CD14-positive monocyte (primary cell): ENCODE measurements at regions not wholly inside any gene's neighbourhood (a gene's known extent, or its start where the extent isn't known, plus 50 kb on each side); places are given as distances from the start of the nearest gene placed in this dataset.
"Not testable (repeated sequence)": the region's sequence is repeated elsewhere in the genome, so short reads cannot be mapped to it uniquely, and the experiment has no call there.

Source experiments
- DNase-seq, 3 donors: peaks; one replicate each; pipeline ENCODE4 v3.0.0-alpha.2; 2011 to 2022
- H2AFZ ChIP-seq: 2 replicates; pipeline ENCODE4 v1.6.0; 2012; ENCODE audit warnings: mild to moderate bottlenecking, low read depth, low read length, inconsistent platforms; ENCODE audit not compliant: insufficient read depth, poor library complexity, severe bottlenecking
- H3K27ac ChIP-seq, 2 donors: 1 replicate in 1 of 2; 2 replicates in 1 of 2; pipeline ENCODE4 v1.5.1; 2012 to 2013; ENCODE audit warnings: low read length in 2 of 2, control low read depth in 1 of 2, inconsistent platforms in 1 of 2, low read depth in 1 of 2, mild to moderate bottlenecking in 1 of 2
- H3K27me3 ChIP-seq, 2 donors: one replicate each; pipeline versions ENCODE4 v1.6.0 to v1.6.1; 2011 to 2013; ENCODE audit warnings: low read length in 2 of 2; ENCODE audit not compliant: control insufficient read depth in 2 of 2, insufficient read depth in 2 of 2
- H3K36me3 ChIP-seq, 2 donors: replicated peaks in 1 of 2; 1 replicate in 1 of 2; 2 replicates in 1 of 2; pipeline versions ENCODE4 v1.5.1 to v1.6.1; 2012 to 2013; ENCODE audit warnings: low read length in 2 of 2, control low read depth in 1 of 2, inconsistent platforms in 1 of 2, mild to moderate bottlenecking in 1 of 2; ENCODE audit not compliant: insufficient read depth in 2 of 2, control insufficient read depth in 1 of 2
- H3K4me1 ChIP-seq, 2 donors: 1 replicate in 1 of 2; 2 replicates in 1 of 2; pipeline versions ENCODE4 v1.5.1 to v1.6.1; 2012 to 2013; ENCODE audit warnings: low read length in 2 of 2, control low read depth in 1 of 2, inconsistent platforms in 1 of 2, mild to moderate bottlenecking in 1 of 2, moderate library complexity in 1 of 2; ENCODE audit not compliant: insufficient read depth in 2 of 2, control insufficient read depth in 1 of 2
- H3K4me2 ChIP-seq: replicated peaks from 2 replicates; pipeline ENCODE3; 2012; ENCODE audit warnings: low read length, moderate library complexity, mild to moderate bottlenecking; ENCODE audit not compliant: poor library complexity, severe bottlenecking; ENCODE audit errors: extremely low read depth
- H3K4me3 ChIP-seq, 3 experiments: fragments of 200-600 bp in 1 of 3; sonication (generic) in 1 of 3; replicated peaks in 1 of 3; 1 replicate in 2 of 3; 2 replicates in 1 of 3; pipeline ENCODE4 v1.5.1; 2011 to 2013; ENCODE audit warnings: low read length in 3 of 3, mild to moderate bottlenecking in 3 of 3, control low read depth in 2 of 3, low read depth in 2 of 3, inconsistent platforms in 1 of 3, moderate library complexity in 1 of 3
- H3K79me2 ChIP-seq: 2 replicates; pipeline ENCODE4 v1.6.0; 2012; ENCODE audit warnings: mild to moderate bottlenecking, control low read depth, inconsistent platforms, low read length, moderate library complexity; ENCODE audit not compliant: insufficient read depth
- H3K9ac ChIP-seq: 2 replicates; pipeline ENCODE4 v1.6.0; 2017; ENCODE audit warnings: low read length, mild to moderate bottlenecking; ENCODE audit not compliant: insufficient read depth, poor library complexity, severe bottlenecking
- H3K9me3 ChIP-seq, 2 donors: replicated peaks in 1 of 2; 1 replicate in 1 of 2; 2 replicates in 1 of 2; pipeline versions ENCODE4 v1.5.1 to v1.6.1; 2012 to 2013; ENCODE audit warnings: low read length in 2 of 2, control low read depth in 1 of 2; ENCODE audit not compliant: control insufficient read depth in 1 of 2, insufficient read depth in 1 of 2
- H4K20me1 ChIP-seq: 2 replicates; pipeline ENCODE4 v1.6.0; 2012; ENCODE audit warnings: mild to moderate bottlenecking, low read length, control low read depth, moderate library complexity; ENCODE audit not compliant: insufficient read depth
- H3K27ac Mint-ChIP-seq, 7 donors: one replicate each; pipeline ENCODE4 v1.8.0; 2020; ENCODE audit warnings: mild to moderate bottlenecking in 7 of 7, mixed read lengths in 7 of 7, moderate library complexity in 6 of 7, inconsistent platforms in 2 of 7
- H3K27me3 Mint-ChIP-seq, 3 donors: one replicate each; pipeline ENCODE4 v1.8.0; 2021 to 2022; ENCODE audit warnings: low read depth in 3 of 3, mild to moderate bottlenecking in 3 of 3, mixed read lengths in 3 of 3, moderate library complexity in 3 of 3, inconsistent platforms in 1 of 3
- H3K36me3 Mint-ChIP-seq, 2 donors: one replicate each; pipeline ENCODE4 v1.8.0; 2020; ENCODE audit warnings: mixed read lengths in 2 of 2, inconsistent platforms in 1 of 2, mild to moderate bottlenecking in 1 of 2
- H3K4me1 Mint-ChIP-seq: one replicate; pipeline ENCODE4 v1.8.0; 2020; ENCODE audit warnings: mild to moderate bottlenecking, mixed read lengths
- H3K4me3 Mint-ChIP-seq, 2 donors: one replicate each; pipeline ENCODE4 v1.8.0; 2020; ENCODE audit warnings: mild to moderate bottlenecking in 2 of 2, mixed read lengths in 2 of 2, moderate library complexity in 1 of 2
- H3K9me3 Mint-ChIP-seq, 7 donors: one replicate each; pipeline ENCODE4 v1.8.0; 2020 to 2022; ENCODE audit warnings: mixed read lengths in 7 of 7, mild to moderate bottlenecking in 6 of 7, moderate library complexity in 6 of 7, inconsistent platforms in 2 of 7
- CTCF ChIP-seq: fragments of 200-600 bp; IDR thresholded peaks from one replicate; pipeline ENCODE4 v1.8.0; 2022; ENCODE audit warnings: antibody characterized with exemption, mild to moderate bottlenecking
- WGBS: methylation state at CpG from one replicate; pipeline ENCODE4 v1.1.5; 2013; ENCODE audit warnings: missing lambda C conversion rate; ENCODE audit not compliant: insufficient coverage; 5-methylcytosine and 5-hydroxymethylcytosine counted together
- intact Hi-C, 2 donors: fragments of 100-400 bp; cut with micrococcal nuclease; formaldehyde crosslinking; loops; one replicate each; pipeline versions ENCODE4 v1.15.0 to v1.15.1; 2023

- Histone ChIP-seq H3K27me3 (no peaks in the 10 kb centered on the region), H3K9me3 (no peaks in the 10 kb centered on the region)
Observed at GRCh38 chr2:16750175-16750924, 84.7 kb upstream of the CYRIA start.

GRCh38 chr2:16748511-16749266, 83.1 kb upstream of the CYRIA start:
- H4K20me1 ChIP-seq, H3K4me3 Mint-ChIP-seq, intact Hi-C loops, H3K27me3 Mint-ChIP-seq, H3K27ac ChIP-seq, H3K4me3 ChIP-seq, DNase-seq, H3K27me3 ChIP-seq, H3K9ac ChIP-seq, H2AFZ ChIP-seq, H3K9me3 Mint-ChIP-seq, H3K36me3 Mint-ChIP-seq, H3K4me2 ChIP-seq, H3K4me1 ChIP-seq, H3K36me3 ChIP-seq, H3K9me3 ChIP-seq, H3K79me2 ChIP-seq, H3K27ac Mint-ChIP-seq: not testable (repeated sequence)
- WGBS, result no CpG with 5 or more reads among the region's 1 CpG
- peaks cover 19% of the 10 kb centered on the region for H3K4me1 Mint-ChIP-seq

More at GRCh38 chr2:16750175-16750924, 84.7 kb upstream of the CYRIA start:
- H3K79me2 ChIP-seq, result no peaks in the 10 kb centered on the region
- peaks cover 0 to 3% (median 0%) of the 10 kb centered on the region in 3 donors for H3K27me3 Mint-ChIP-seq
- H3K4me3 Mint-ChIP-seq, result no peak overlapping the region
- no peaks in the 10 kb centered on the region for H3K36me3 ChIP-seq
- peaks cover 18% of the 10 kb centered on the region for H3K4me1 Mint-ChIP-seq
- H4K20me1 ChIP-seq, result no peaks in the 10 kb centered on the region
- no peak for TF ChIP-seq CTCF
- no peak for DNase-seq
- H3K9ac ChIP-seq, result no peak overlapping the region
- no peak overlapping the region for H3K27ac ChIP-seq
- H3K27ac Mint-ChIP-seq, result peak overlapping the region in 1 of 7 donors; percentile 63
- no CpG with 5 or more reads among the region's 4 CpGs for WGBS
- H3K36me3 Mint-ChIP-seq, result no peaks in the 10 kb centered on the region
- no peak overlapping the region for H2AFZ ChIP-seq
- peaks cover 2 to 4% of the 10 kb centered on the region in 2 donors for H3K4me1 ChIP-seq
- intact Hi-C loops, result loop anchor here in 1 of 2 donors (10.0 kb wide), 1 partner anchor 196 kb away; no protein-coding TSS in a partner anchor
- H3K4me3 ChIP-seq, result no peak overlapping the region
- no peak overlapping the region for H3K4me2 ChIP-seq
- H3K9me3 Mint-ChIP-seq, result peaks cover 0 to 2% (median 0%) of the 10 kb centered on the region in 7 donors
